ENCODE measurements at regions not wholly inside any gene's neighbourhood (a gene's known extent, or its start where the extent isn't known, plus 50 kb on each side); places are given as distances from the start of the nearest gene placed in this dataset.

- Histone ChIP-seq H3K9me3 (no peaks in the 10 kb centered on the region), H3K27me3 (no peaks in the 10 kb centered on the region), H3K4me2 (no peak overlapping the region), H4K20me1 (no peaks in the 10 kb centered on the region), H3K4me3 (no peak overlapping the region), H3K27ac (no peak overlapping the region), H3K36me3 (no peaks in the 10 kb centered on the region), H3K4me1 (no peaks in the 10 kb centered on the region), H3K9ac (no peak overlapping the region)
- no peak for TF ChIP-seq Cebpa-rat (IDR thresholded peaks at IDR 0.05)
Observed at GRCh38 chr14:87052646-87053225, 940.2 kb downstream of the GALC start.

DNA sequence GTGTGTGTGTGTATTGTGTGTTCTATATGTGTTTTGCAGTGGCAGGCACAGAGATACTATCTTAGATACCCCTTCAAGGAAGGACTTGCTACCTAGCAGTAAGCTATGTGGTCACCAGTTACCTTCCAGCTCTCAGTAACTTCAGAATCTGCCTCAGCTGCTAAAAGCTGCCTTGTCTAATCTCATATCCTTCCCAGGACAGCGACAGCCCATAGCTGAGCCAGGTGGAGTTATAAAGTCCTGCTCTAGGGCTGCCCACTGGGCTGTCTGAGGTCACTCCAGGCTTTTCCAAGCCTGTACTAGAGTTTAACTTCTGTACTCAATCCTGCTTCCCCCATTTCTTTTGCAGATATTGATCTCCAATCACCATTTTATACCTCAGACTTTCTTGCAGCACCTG is 942.6 kb downstream of the GALC start:
- Histone ChIP-seq H3K36me3 (no peaks in the 10 kb centered on the region), H3K9ac (no peak overlapping the region), H3K4me2 (no peak overlapping the region), H3K4me3 (no peak overlapping the region), H4K20me1 (no peaks in the 10 kb centered on the region), H3K4me1 (no peaks in the 10 kb centered on the region), H3K9me3 (no peaks in the 10 kb centered on the region), H3K27me3 (no peaks in the 10 kb centered on the region), H3K27ac (no peak overlapping the region)
- no peak for TF ChIP-seq Cebpa-rat (IDR thresholded peaks at IDR 0.05)

DNA sequence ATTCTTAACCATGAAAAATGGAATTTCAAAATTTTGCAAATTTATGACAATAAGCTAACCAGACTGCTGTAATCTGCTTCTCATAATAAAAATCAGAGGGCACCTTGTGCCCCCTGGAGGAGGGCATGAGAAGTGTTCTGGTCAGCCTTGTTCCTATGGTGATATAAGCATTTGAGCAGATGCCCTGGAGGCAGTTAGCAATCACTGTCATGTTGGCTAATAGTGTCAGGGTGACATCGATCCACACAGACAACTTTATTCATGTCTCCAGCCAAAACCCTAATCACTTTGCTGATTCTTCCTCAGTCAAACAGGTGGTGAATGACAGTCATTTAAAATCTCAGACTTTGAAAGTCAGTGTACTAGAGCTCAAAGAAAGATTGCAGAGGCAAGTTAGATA is 943.0 kb downstream of the GALC start:
- Histone ChIP-seq H3K27ac (no peak overlapping the region), H3K4me2 (no peak overlapping the region), H3K36me3 (no peaks in the 10 kb centered on the region), H3K9ac (no peak overlapping the region), H3K4me1 (no peaks in the 10 kb centered on the region), H3K4me3 (no peak overlapping the region), H3K9me3 (no peaks in the 10 kb centered on the region), H4K20me1 (no peaks in the 10 kb centered on the region), H3K27me3 (no peaks in the 10 kb centered on the region)
- TF ChIP-seq Cebpa-rat (IDR thresholded peaks at IDR 0.05), result no peak

DNA sequence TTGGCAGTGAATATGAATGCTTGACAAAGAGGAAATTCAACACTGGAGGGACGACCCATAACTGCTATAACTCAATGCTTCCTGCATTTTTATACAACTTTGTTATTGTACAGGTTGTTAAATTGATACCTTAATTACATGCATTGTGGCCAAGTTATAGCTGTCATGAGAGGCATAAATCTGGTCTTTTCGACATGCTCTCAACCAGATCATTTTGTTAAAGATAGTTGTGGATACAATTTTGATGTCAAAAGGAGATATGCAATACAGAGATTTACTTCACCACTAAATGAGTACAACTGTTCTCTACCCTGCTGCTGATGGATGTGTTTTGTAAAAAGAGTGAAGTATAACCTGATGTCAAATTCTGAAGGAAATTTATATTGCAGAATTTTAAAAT is 946.0 kb downstream of the GALC start:
- no peaks in the 10 kb centered on the region for H4K20me1 ChIP-seq
- H3K27ac ChIP-seq, result no peak overlapping the region
- no peaks in the 10 kb centered on the region for H3K36me3 ChIP-seq
- H3K27me3 ChIP-seq, result no peaks in the 10 kb centered on the region
- no peak for TF ChIP-seq Cebpa-rat (IDR thresholded peaks at IDR 0.05)
- no peak overlapping the region for H3K9ac ChIP-seq
- H3K4me3 ChIP-seq, result no peak overlapping the region
- H3K4me1 ChIP-seq, result no peaks in the 10 kb centered on the region
- no peaks in the 10 kb centered on the region for H3K9me3 ChIP-seq
- H3K4me2 ChIP-seq, result no peak overlapping the region

DNA sequence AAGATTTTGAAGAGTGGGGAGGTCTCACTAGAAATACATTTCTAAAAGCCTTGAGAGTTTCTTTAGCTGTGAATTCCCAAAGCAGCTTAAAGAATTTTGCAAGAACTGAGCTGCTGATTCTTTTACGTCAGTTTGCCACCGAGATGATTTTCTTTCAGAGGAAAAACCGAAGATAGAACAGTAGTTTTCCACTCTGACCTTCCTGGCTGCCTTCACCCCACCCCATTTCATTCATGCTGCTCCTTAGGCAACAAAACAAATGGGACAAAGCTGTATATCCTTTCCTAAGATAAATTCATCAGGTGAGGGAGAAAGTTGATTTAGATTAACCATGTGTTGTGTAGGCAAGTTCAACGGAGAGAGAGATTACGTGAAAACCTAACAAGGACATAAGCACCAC is 947.0 kb downstream of the GALC start:
- Histone ChIP-seq H3K9me3 (no peaks in the 10 kb centered on the region), H3K27me3 (no peaks in the 10 kb centered on the region), H3K4me1 (no peaks in the 10 kb centered on the region), H4K20me1 (no peaks in the 10 kb centered on the region), H3K4me2 (no peak overlapping the region), H3K36me3 (no peaks in the 10 kb centered on the region), H3K9ac (no peak overlapping the region), H3K4me3 (no peak overlapping the region), H3K27ac (no peak overlapping the region)
- no peak for TF ChIP-seq Cebpa-rat (IDR thresholded peaks at IDR 0.05)

GRCh38 chr14:87045246-87045645 is 947.7 kb downstream of the GALC start:
- H3K4me3 ChIP-seq, result no peak overlapping the region
- H3K4me2 ChIP-seq, result no peak overlapping the region
- no peaks in the 10 kb centered on the region for H3K4me1 ChIP-seq
- H4K20me1 ChIP-seq, result no peaks in the 10 kb centered on the region
- no peaks in the 10 kb centered on the region for H3K27me3 ChIP-seq
- H3K9ac ChIP-seq, result no peak overlapping the region
- H3K36me3 ChIP-seq, result no peaks in the 10 kb centered on the region
- no peak for TF ChIP-seq Cebpa-rat (IDR thresholded peaks at IDR 0.05)
- H3K27ac ChIP-seq, result no peak overlapping the region
- no peaks in the 10 kb centered on the region for H3K9me3 ChIP-seq

DNA sequence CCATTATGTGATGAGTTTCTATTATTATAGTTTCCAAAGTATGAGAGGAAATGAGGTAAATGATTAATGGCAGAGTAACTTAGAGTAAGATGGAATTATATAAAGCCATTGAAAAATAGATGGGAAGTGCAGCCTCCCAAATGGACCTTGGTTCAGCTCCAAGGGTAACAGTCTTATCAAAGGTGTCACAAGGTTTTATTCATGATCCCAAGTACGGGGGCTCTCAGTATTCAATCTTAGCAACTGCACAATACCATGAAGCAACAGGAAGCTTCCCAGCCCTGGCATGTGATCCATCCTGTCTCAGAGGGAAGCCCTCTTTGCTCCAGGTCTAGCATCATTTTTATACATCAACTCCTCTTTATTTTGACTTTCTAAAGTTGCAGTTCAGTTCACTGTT is 948.2 kb downstream of the GALC start:
- Histone ChIP-seq H3K4me2 (no peak overlapping the region), H3K27ac (no peak overlapping the region), H4K20me1 (no peaks in the 10 kb centered on the region), H3K27me3 (no peaks in the 10 kb centered on the region), H3K4me1 (no peaks in the 10 kb centered on the region), H3K36me3 (no peaks in the 10 kb centered on the region), H3K4me3 (no peak overlapping the region), H3K9me3 (no peaks in the 10 kb centered on the region), H3K9ac (no peak overlapping the region)
- TF ChIP-seq Cebpa-rat (IDR thresholded peaks at IDR 0.05), result no peak

- no peaks in the 10 kb centered on the region for H4K20me1 ChIP-seq
- no peaks in the 10 kb centered on the region for H3K27me3 ChIP-seq
- no peaks in the 10 kb centered on the region for H3K9me3 ChIP-seq
- H3K4me1 ChIP-seq, result no peaks in the 10 kb centered on the region
- H3K9ac ChIP-seq, result no peak overlapping the region
- H3K27ac ChIP-seq, result no peak overlapping the region
- H3K4me3 ChIP-seq, result no peak overlapping the region
- no peak for TF ChIP-seq Cebpa-rat (IDR thresholded peaks at IDR 0.05)
- H3K36me3 ChIP-seq, result no peaks in the 10 kb centered on the region
- H3K4me2 ChIP-seq, result no peak overlapping the region
Observed at GRCh38 chr14:87043667-87044200, 949.2 kb downstream of the GALC start.

DNA sequence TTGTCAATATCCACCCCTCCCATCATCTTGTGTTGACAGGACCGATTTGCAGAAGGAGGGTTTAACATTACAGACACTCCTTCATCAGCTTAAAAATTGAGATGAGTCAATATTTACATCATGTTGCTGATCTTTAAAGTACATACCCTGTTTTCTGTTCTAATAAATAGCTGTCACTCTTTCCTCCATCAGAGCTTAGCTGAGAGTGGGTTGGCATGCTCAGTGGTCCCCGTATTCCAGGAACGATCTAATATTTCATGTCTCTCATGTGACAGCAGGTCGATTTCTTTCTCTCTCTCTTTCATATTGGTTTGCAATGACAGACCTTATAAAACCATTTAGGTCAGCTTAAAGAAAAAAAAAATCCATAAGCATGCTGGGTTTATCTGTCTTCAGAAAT is 950.6 kb downstream of the GALC start:
- H3K4me2 ChIP-seq, result no peak overlapping the region
- no peaks in the 10 kb centered on the region for H3K36me3 ChIP-seq
- no peak overlapping the region for H3K4me3 ChIP-seq
- H3K27me3 ChIP-seq, result no peaks in the 10 kb centered on the region
- H3K4me1 ChIP-seq, result no peaks in the 10 kb centered on the region
- no peaks in the 10 kb centered on the region for H3K9me3 ChIP-seq
- H4K20me1 ChIP-seq, result no peaks in the 10 kb centered on the region
- no peak for TF ChIP-seq Cebpa-rat (IDR thresholded peaks at IDR 0.05)
- H3K27ac ChIP-seq, result no peak overlapping the region
- H3K9ac ChIP-seq, result no peak overlapping the region

- H4K20me1 ChIP-seq, result no peaks in the 10 kb centered on the region
- H3K27ac ChIP-seq, result no peak overlapping the region
- H3K4me3 ChIP-seq, result no peak overlapping the region
- H3K27me3 ChIP-seq, result no peaks in the 10 kb centered on the region
- no peak for TF ChIP-seq Cebpa-rat (IDR thresholded peaks at IDR 0.05)
- H3K36me3 ChIP-seq, result no peaks in the 10 kb centered on the region
- no peaks in the 10 kb centered on the region for H3K9me3 ChIP-seq
- no peak overlapping the region for H3K9ac ChIP-seq
- H3K4me2 ChIP-seq, result no peak overlapping the region
- H3K4me1 ChIP-seq, result no peaks in the 10 kb centered on the region
Observed at GRCh38 chr14:87041290-87042020, 951.5 kb downstream of the GALC start.

Data from BLaER1 (cell line).